ENCODE measurements at regions not wholly inside any gene's neighbourhood (a gene's known extent, or its start where the extent isn't known, plus 50 kb on each side); places are given as distances from the start of the nearest gene placed in this dataset.
"Not testable (repeated sequence)": the region's sequence is repeated elsewhere in the genome, so short reads cannot be mapped to it uniquely, and the experiment has no call there.

DNA sequence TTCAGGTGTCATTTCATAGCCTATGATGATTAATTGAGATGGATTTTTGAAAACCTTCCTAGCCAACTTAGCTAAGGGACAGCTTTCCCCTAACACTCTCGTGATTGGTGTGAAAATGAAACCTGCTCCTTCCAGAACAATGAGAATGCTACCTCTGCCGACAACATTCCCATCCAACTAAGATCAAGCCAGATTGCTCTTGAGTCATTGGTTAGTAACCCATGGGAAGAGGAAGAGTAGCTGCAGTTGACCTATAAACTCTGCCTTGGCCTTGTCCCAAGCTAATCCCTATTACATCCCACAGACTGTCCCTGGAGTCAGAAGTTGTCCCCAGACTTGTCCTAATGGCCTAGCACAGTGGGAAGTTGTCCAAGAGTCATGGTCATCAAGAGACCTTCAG is 80.5 kb upstream of the SVIL start:
- in situ Hi-C loops (cut with HindIII; ENCODE audit: low pct_unique_long_range_greater_than_20kb, low sequenced_read_pairs): no loop called here
- no peak for DNase-seq (ENCODE audit: low read depth in 1 of 2, low spot score in 1 of 2)
- no peak for TF ChIP-seq JUND (IDR thresholded peaks at IDR 0.05; ENCODE audit: low read depth)

DNA sequence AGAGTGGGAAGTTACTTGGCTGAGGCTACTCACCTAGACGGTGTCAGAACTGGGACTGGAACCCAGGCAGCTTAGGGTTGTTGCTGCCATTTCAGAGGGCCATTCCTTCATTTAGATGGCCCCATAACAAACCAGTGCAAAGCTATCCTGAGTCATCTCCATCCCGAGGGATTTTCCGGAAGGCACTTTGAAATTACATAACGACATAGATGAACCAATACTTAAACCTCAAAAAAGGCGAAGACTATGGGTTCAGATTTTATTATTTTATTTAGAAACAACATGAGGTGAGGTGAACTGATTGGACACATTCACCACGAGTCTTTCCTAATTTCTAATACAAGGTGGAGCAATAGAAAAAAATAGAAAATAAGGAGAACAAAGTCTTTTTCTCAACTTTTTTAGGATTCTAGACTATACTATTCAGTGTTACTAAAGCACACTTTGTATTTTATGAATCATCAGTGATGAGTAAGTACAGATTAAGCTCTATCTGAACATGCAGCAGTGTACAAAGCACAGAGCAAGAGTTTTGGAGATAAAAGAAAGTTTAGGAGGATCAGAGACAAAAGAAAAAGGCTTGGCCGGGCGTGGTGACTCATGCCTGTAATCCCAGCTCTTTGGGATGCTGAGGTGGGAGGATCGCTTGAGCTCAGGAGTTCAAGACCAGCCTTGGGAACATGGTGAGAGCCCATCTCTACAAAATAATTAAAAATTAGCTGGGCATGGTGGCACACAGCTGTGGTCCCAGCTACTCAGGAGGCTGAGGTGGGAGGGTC is 79.5 kb upstream of the SVIL start:
- DNase-seq (ENCODE audit: low read depth in 1 of 2, low spot score in 1 of 2): no peak
- in situ Hi-C loops (cut with HindIII; ENCODE audit: low pct_unique_long_range_greater_than_20kb, low sequenced_read_pairs): no loop called here
- TF ChIP-seq JUND (IDR thresholded peaks at IDR 0.05; ENCODE audit: low read depth): no peak

DNA sequence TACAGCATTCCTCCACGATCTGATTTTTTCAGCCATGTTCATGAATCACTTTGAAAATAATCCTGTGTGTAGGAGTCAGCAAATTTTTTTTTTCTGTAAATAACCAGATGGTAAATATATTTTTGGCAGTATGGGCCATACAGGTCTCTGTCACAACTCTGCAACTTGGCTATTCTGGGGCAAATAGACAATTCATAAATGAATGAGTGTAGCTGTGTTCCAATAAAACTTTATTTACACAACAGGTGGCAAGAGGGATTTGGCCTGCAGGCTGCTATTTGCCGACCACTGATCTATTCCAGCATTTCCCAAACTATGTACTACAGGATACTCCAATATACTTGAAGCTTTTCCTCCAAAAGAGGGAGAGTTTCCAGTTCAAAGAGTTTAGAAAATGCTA is 78.7 kb upstream of the SVIL start:
- DNase-seq (ENCODE audit: low read depth in 1 of 2, low spot score in 1 of 2): no peak
- in situ Hi-C loops (cut with HindIII; ENCODE audit: low pct_unique_long_range_greater_than_20kb, low sequenced_read_pairs): no loop called here

DNA sequence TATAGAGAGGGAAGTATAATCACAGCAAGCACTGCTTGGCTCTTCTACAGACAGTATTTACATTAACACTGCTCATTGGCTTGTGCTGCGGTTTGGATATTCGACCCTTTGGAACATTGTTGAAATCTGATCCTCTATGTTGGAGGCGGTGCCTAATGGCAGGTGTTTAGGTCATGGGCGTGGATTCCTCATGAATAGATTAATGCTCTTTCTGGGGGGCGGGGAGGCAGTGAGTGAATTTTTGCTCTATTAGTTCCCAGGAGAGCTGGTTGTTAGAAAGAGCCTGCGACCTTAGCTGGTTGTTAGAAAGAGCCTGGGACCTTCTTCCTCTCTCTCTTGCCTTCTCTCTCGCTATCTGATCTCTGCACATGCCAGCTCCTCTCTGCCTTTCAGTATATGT is 77.3 kb upstream of the SVIL start:
- TF ChIP-seq JUND (IDR thresholded peaks at IDR 0.05; ENCODE audit: low read depth): no peak
- in situ Hi-C loops (cut with HindIII; ENCODE audit: low pct_unique_long_range_greater_than_20kb, low sequenced_read_pairs): no loop called here
- DNase-seq (ENCODE audit: low read depth in 1 of 2, low spot score in 1 of 2): peak in 1 of 2 experiments; percentile 79

More for the DNA sequence above, 78.7 kb upstream of the SVIL start:
- no peak for TF ChIP-seq JUND (IDR thresholded peaks at IDR 0.05; ENCODE audit: low read depth)

GRCh38 chr10:29710128-29710527 is 75.4 kb upstream of the SVIL start:
- in situ Hi-C loops (cut with HindIII; ENCODE audit: low pct_unique_long_range_greater_than_20kb, low sequenced_read_pairs): no loop called here
- TF ChIP-seq JUND (IDR thresholded peaks at IDR 0.05; ENCODE audit: low read depth): no peak
- no peak for DNase-seq (ENCODE audit: low read depth in 1 of 2, low spot score in 1 of 2)

GRCh38 chr10:29709484-29710002 is 74.8 kb upstream of the SVIL start:
- in situ Hi-C loops (cut with HindIII; ENCODE audit: low pct_unique_long_range_greater_than_20kb, low sequenced_read_pairs): no loop called here
- DNase-seq (ENCODE audit: low read depth in 1 of 2, low spot score in 1 of 2): no peak
- no peak for TF ChIP-seq JUND (IDR thresholded peaks at IDR 0.05; ENCODE audit: low read depth)

- DNase-seq (ENCODE audit: low read depth in 1 of 2, low spot score in 1 of 2): no peak
- in situ Hi-C loops (cut with HindIII; ENCODE audit: low pct_unique_long_range_greater_than_20kb, low sequenced_read_pairs): no loop called here
- no peak for TF ChIP-seq JUND (IDR thresholded peaks at IDR 0.05; ENCODE audit: low read depth)
These were observed 68.5 kb upstream of the SVIL start for GRCh38 chr10:29703271-29703670.

DNA sequence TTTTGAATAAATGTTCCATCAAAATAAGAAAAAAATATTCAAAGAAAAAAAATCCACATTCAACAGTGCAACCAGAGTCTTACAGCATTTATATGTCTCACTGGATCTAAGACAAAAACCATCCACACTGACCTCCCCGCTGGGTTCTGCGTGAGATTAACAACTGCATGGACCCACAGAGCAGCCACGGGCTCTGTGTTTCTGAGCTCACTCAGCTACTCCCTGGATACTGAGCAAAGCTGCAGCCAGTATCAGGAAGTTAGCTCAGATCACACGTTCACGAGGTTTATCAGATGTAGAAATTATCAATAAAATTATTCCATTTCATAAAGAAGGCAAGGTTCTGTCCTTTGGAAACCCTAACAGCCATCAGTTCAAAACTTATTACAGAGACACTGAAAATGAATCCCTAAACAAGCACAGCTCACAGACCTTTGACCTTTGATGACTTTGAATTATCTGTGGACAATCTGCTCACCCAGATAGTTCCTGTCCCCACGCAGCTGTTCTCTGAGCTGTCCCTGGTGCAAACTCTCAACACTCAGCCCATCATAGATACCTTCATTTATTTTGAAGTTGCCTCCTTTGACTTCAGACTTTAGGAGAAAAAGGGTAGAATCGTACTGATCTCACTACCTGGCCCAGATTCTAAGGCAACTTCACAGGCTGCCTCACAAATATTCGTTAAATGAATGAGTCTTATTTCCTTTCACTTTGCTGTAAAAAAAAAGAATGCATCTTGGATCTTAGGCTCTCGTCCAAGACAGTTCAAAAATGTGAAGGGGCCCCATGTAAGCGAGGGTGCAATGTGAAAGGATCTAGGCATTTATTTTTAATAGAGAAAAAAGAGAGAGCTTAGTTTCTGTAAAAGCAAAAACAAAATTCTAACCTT is 67.7 kb upstream of the SVIL start:
- in situ Hi-C loops (cut with HindIII; ENCODE audit: low pct_unique_long_range_greater_than_20kb, low sequenced_read_pairs): no loop called here
- no peak for DNase-seq (ENCODE audit: low read depth in 1 of 2, low spot score in 1 of 2)
- no peak for TF ChIP-seq JUND (IDR thresholded peaks at IDR 0.05; ENCODE audit: low read depth)

DNA sequence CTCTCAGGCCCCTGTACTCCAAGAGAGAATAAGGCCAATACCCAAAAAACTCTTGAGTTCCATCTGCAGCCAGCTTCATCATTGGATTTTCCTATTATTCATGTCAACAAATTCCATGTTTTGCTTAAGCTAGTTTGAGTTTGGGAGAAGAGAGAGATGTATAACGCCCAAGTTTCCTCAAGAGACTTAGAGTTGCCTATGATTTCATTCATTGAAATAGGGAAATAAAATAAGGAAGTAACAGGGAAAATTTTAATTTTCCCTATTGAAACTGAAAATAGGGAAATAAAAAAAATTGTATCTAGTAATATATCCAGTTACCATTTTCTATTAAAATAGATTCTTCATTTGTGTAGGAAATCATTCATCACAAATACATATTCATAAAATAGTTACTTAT is 66.5 kb upstream of the SVIL start:
- no peak for DNase-seq (ENCODE audit: low read depth in 1 of 2, low spot score in 1 of 2)
- no peak for TF ChIP-seq JUND (IDR thresholded peaks at IDR 0.05; ENCODE audit: low read depth)
- in situ Hi-C loops (cut with HindIII; ENCODE audit: low pct_unique_long_range_greater_than_20kb, low sequenced_read_pairs): no loop called here

- in situ Hi-C loops (cut with HindIII; ENCODE audit: low pct_unique_long_range_greater_than_20kb, low sequenced_read_pairs): no loop called here
- peak; percentile 69 to 75 for DNase-seq (ENCODE audit: low read depth in 1 of 2, low spot score in 1 of 2)
These were observed 64.8 kb upstream of the SVIL start for GRCh38 chr10:29699621-29700020.

DNA sequence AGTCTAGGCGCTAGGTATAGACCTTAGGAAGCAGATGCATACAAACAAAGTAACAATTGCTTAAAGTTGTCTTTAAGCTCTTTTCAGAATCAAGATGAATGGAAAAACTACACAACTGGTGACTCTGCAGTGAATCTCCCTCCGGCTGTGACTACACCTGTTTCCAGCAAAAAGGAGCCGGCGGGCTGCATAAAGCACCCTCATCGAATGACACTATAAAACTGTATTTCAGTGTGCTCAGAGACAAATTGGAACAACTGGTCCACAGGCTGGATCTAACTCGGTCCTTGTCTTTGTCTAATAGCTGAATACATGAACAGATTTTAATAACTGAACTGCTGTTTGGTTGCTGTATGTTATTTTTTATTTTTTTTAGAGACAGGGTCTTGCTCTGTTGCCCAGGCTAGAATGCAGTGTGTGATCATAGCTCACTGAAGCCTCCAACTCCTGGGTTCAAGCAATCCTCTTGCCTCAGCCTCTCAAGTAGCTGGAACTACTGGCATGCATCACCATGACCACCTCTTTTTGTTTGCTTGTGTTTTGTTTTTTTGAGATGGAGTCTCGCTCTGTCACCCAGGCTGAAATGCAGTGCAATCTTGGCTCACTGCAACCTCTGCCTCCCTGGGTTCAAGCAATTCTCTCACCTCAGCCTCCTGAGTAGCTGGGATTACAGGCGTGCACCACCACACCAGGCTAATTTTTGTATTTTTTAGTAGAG is 64.2 kb upstream of the SVIL start:
- no peak for TF ChIP-seq JUND (IDR thresholded peaks at IDR 0.05; ENCODE audit: low read depth)
- in situ Hi-C loops (cut with HindIII; ENCODE audit: low pct_unique_long_range_greater_than_20kb, low sequenced_read_pairs): no loop called here
- DNase-seq (ENCODE audit: low read depth in 1 of 2, low spot score in 1 of 2): no peak

More at GRCh38 chr10:29699621-29700020, 64.8 kb upstream of the SVIL start:
- no peak for TF ChIP-seq JUND (IDR thresholded peaks at IDR 0.05; ENCODE audit: low read depth)

DNA sequence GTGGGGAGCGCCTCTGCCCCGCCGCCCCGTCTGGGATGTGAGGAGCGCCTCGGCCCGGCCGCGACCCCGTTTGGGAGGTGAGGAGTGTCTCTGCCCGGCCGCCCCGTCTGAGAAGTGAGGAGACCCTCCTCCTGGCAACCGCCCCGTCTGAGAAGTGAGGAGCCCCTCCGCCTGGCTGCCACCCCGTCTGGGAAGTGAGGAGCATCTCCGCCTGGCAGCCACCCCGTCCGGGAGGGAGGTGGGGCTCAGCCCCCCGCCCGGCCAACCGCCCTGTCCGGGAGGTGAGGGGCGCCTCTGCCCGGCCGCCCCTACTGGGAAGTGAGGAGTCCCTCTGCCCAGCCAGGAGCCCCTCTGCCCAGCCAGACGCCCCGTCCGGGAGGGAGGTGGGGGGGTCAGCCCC is 61.8 kb upstream of the SVIL start:
- DNase-seq (ENCODE audit: low read depth in 1 of 2, low spot score in 1 of 2); in situ Hi-C loops (cut with HindIII; ENCODE audit: low pct_unique_long_range_greater_than_20kb, low sequenced_read_pairs): not testable (repeated sequence)

Data from T47D (cell line).